RWPE1 (cell line): ENCODE measurements at regions not wholly inside any gene's neighbourhood (a gene's known extent, or its start where the extent isn't known, plus 50 kb on each side); places are given as distances from the start of the nearest gene placed in this dataset.
"Not testable (repeated sequence)": the region's sequence is repeated elsewhere in the genome, so short reads cannot be mapped to it uniquely, and the experiment has no call there.

Experiments
- CTCF ChIA-PET: fragments of 350-600 bp; sonication (Branson Sonifier 250); formaldehyde crosslinking; extraction: SDS; loops from one replicate; lab custom pipeline; 2021; lab: Yijun Ruan, JAX
- POLR2A ChIA-PET: fragments of 400-600 bp; formaldehyde crosslinking; extraction: SDS; loops from one replicate; lab custom pipeline; 2020; ENCODE audit warnings: antibody characterized with exemption; ENCODE audit not compliant: low non-redundant PET; lab: Yijun Ruan, JAX
- DNase-seq: peaks from one replicate; pipeline ENCODE4 v3.0.0; 2012; ENCODE audit warnings: low spot score
- H3K27ac ChIP-seq: fragments of 450-650 bp; 2 replicates; pipeline ENCODE4 v1.5.1; 2017
- TF ChIP-seq, protein P1 (sequence below): fragments of 450-650 bp; conservative IDR thresholded peaks from 2 replicates; pipeline ENCODE4 v1.5.1; 2017; ENCODE audit warnings: low read depth, mild to moderate bottlenecking

DNA sequence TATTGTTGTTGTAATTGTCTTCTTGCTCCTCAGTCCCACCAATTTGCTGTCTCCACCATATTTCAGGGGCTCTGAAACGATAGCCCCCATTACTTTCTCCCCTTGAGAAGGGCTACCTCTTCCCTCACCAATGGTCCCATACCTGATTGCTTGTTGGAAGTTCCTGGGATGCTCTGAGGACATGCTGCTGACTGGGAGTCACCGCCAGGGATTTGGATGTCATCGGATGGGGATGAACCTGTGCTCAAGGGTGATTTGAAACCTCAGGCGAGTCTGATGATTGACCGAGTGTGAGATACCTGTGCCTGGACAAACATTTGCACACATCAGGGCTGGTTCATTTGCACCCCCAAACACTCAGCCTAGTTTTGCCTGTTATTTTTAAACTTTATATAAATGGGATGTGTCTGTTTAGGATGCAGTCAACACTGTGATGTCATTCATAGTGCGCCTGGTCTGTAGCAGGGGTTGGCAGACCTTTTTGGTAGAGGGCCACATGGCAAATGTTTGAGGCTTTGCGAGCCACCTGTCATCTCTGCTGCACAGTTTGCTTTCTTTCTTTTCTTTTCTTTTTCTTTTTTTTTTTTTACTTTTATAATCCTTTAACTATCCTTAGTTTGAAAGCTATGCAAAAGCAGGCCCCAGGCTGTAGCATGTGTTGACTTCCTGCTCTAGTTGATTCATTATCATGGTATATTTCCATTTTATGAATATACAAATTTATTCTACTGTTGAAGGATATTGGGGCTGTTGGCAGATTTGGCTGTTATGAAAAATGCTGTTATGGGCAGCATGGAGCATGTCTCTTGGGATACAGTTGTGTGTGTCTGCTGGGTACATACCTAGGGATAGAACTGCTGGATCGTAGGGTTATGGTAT lies 118.5 kb upstream of the PHACTR3 start:
- TF ChIP-seq, protein P1, sequence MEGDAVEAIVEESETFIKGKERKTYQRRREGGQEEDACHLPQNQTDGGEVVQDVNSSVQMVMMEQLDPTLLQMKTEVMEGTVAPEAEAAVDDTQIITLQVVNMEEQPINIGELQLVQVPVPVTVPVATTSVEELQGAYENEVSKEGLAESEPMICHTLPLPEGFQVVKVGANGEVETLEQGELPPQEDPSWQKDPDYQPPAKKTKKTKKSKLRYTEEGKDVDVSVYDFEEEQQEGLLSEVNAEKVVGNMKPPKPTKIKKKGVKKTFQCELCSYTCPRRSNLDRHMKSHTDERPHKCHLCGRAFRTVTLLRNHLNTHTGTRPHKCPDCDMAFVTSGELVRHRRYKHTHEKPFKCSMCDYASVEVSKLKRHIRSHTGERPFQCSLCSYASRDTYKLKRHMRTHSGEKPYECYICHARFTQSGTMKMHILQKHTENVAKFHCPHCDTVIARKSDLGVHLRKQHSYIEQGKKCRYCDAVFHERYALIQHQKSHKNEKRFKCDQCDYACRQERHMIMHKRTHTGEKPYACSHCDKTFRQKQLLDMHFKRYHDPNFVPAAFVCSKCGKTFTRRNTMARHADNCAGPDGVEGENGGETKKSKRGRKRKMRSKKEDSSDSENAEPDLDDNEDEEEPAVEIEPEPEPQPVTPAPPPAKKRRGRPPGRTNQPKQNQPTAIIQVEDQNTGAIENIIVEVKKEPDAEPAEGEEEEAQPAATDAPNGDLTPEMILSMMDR = no peak
- ChIA-PET CTCF (interaction anchor here (1.0 kb wide), 1 partner anchor 11 kb away, joined by 4 read pairs; no protein-coding TSS in a partner anchor), POLR2A (no interaction called here)
- DNase-seq = no peak
- no peak overlapping the region for H3K27ac ChIP-seq

DNA sequence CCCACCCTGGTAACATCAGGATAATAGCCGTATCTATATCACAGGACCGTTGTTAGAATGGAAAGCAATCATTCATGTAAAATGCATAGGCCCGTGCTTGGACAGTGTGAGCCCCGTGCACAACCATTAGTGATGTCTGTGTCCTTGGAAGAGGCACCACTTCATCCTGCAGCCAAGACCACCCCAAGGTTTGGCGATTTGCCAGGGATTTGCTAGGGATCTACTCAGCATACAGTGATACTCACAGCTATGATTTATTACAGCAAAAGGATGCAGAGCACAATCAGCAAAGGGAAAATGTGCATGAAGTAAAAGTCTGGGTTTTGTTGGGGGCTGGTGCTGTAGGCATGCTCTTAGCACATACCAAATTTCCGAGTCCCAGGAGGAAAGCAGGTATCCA lies 115.9 kb upstream of the PHACTR3 start:
- DNase-seq, CTCF ChIA-PET, H3K27ac ChIP-seq, POLR2A ChIA-PET: not testable (repeated sequence)

DNA sequence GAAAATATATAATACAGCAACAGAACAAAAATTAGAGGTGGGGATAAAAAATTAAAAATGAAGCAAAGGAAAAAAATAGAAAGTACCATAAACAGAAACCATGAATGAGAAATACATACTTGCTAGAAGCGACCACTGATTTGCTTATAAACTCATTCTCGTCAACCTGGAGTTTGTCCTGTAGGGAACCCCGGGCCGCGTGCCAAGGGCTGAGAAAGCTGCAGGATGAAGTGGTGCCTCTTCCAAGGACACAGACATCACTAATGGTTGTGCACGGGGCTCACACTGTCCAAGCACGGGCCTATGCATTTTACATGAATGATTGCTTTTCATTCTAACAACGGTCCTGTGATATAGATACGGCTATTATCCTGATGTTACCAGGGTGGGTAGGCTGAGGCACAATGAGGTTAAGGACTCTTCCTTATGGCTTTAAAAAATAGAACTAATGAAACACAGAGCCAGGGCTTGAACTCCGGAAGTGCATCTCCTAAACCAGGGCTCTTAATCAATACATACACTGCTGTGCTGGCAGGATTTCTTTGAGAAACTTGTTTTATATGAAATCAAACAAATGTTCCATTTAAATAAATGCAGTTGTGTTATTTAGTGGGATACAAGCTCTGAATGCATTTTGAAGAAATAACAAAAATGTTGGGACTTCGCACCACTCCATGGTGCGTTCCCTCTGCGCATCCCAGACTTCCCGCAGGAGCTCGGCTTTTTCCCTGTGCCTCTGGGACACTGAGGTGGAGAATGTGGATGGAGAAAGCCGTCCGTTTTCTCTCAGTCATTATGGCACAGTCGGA lies 113.9 kb upstream of the PHACTR3 start:
- CTCF ChIA-PET = interaction anchor here (0.6 to 1.0 kb wide), 3 partner anchors 9 to 1270 kb away, joined by 3 to 6 read pairs (median 5); no protein-coding TSS in a partner anchor
- POLR2A ChIA-PET, H3K27ac ChIP-seq, DNase-seq: not testable (repeated sequence)

DNA sequence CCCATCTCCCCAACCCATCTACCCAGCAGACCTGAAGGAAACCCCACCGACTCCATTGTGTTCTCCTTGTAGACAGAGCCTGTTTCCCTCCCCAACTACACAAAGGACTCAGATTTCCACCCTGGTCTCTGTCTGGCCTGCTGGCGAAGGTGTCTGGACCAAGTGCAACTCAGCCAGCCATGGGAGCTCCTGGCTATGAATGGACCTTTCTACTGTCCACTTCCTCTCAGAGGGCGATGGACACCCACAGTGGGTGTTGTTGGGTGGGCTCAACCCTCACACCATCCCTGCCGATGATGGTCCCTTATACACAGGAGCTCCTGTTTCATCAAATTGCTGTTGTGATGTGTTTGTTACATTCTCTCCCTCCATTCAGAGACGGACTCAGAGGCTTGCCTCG lies 112.5 kb upstream of the PHACTR3 start:
- TF ChIP-seq, protein P1 = no peak
- no peak overlapping the region for H3K27ac ChIP-seq
- POLR2A ChIA-PET = no interaction called here
- CTCF ChIA-PET = interaction anchor here (0.7 to 1.1 kb wide), 2 partner anchors 37 to 333 kb away, joined by 3 to 4 read pairs; no protein-coding TSS in a partner anchor
- DNase-seq = no peak

DNA sequence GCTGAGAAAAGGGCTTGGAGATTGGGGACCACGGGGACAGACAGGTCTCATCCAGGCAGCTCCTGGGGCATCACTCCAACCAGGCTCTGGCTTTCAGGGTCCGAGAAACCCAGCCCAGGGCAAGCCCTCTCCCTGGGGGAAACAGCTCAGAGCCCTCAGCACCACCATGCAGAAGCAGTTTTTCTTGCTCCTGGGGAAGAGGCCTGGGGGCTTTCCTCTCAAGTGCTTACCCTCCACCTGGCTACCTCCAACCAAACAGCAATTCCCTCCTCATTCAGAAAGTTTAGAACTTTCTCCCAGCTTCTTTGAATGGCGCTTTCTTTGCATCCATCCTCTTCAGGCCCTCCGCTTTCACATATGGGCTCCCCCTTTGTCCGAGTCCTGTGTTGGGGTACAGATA lies 110.4 kb upstream of the PHACTR3 start:
- no peak overlapping the region for H3K27ac ChIP-seq
- TF ChIP-seq, protein P1 = no peak
- no peak for DNase-seq
- ChIA-PET POLR2A (no interaction called here), CTCF (interaction anchor here (0.6 kb wide), 1 partner anchor 761 kb away, joined by 3 read pairs; no protein-coding TSS in a partner anchor)

DNA sequence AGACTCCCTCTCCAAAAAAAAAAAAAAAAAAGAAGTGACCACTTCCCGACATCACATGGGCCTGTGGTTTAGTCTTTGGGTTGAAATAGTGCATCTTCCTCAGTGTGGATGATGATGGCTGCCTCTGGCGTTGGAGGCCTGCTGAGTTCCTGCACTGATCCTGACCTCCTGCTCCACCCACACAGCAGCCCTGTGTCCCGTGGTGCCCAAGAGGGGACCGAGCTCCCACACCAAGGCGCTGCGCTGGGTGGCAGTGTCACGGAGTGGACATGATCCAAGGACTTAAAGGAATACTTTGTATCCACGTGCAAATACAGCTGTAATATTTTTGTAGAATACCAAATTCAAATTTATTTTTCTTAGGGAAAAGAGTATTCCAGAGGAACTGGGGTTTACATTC lies 109.2 kb upstream of the PHACTR3 start:
- ChIA-PET CTCF (interaction anchor here (0.6 to 1.7 kb wide), 23 partner anchors 10 to 1433 kb away, joined by 3 to 12 read pairs (median 5); no protein-coding TSS in a partner anchor), POLR2A (no interaction called here)
- no peak for DNase-seq
- TF ChIP-seq, protein P1 = no peak
- H3K27ac ChIP-seq = no peak overlapping the region

DNA sequence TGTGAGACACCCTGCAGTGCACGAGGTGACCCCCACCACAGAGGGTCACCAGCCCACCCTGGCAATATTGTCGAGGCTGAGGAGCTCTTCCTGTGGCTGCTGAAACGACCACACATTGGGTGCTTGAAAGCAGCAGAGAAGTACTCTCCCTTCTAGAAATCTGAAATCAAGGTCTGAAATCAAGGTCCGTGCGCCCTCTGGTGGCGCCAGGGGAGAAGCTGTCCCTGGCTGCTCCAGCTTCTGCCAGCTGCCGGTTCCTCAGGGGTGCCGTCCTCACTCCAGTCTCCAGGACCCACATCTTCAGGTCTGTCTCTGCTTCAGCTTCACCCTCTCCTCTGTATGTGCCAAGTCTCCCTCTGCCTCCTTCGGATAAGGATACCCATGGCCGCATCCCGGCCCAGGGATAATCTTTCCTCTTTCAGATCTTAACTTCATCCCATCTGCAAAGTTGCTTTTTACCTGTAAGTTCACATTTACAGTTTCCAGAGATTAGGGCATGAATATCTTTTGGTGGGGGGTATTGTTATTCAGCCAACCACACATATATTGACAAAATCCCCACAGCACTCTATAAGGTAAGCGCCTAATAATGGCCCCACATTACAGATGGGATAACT lies 108.3 kb upstream of the PHACTR3 start:
- peak; percentile 79 for DNase-seq
- TF ChIP-seq, protein P1 = peak; percentile 99
- H3K27ac ChIP-seq = no peak overlapping the region
- CTCF ChIA-PET = interaction anchor here (0.5 to 1.7 kb wide), 43 partner anchors 8 to 1722 kb away, joined by 3 to 12 read pairs (median 4); partner anchors contain the start of gene ATP5F1E
- POLR2A ChIA-PET = no interaction called here
